ENCODE measurements at regions not wholly inside any gene's neighbourhood (a gene's known extent, or its start where the extent isn't known, plus 50 kb on each side); places are given as distances from the start of the nearest gene placed in this dataset.
"Not testable (repeated sequence)": the region's sequence is repeated elsewhere in the genome, so short reads cannot be mapped to it uniquely, and the experiment has no call there.

DNA sequence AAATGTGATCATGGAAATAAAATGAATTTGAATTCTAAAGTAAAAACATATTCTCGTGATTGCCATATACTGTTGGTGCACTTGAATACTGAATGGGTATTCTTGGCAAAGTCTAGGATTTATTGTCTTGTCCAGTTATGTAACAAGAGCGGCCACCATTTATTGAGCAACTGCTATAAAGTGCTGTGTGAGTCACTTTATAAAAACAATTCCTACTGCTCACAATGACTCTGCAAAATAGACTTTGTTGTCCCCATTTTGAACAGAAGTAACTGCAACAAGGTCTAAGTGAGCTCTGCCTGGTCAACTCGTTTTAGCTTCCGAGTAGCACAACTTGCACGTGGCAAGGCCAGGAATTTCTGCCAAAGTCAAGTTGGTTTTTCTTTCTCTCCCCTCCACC is 995.6 kb upstream of the FANCL start:
- H3K9me3 Mint-ChIP-seq = peaks cover 17% of the 10 kb centered on the region
- DNase-seq (ENCODE audit: low spot score in 2 of 2) = no peak
- no peaks in the 10 kb centered on the region for H3K27me3 Mint-ChIP-seq

DNA sequence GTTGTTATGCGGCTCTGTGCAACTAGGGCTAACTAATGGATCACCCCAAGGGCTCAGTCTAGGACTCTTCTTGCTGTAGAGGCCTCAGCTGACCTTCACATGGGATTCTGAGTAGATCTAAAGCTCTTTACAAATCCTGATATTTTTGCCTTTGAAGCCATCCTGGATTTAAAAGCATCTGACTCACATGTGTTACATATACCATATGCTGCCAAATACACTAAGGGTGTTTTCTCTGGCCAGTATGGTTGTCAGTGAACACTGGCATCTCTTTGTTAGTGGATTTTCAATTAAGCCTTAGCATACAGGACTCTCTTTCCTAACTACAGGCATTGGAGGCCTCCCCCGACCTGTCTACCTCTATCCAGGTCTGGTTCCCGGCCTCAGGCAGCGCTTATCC is 992.8 kb upstream of the FANCL start:
- Mint-ChIP-seq H3K4me3 (no peak overlapping the region), H3K27me3 (no peaks in the 10 kb centered on the region), H3K9me3 (peaks cover 11% of the 10 kb centered on the region), H3K36me3 (ENCODE audit: insufficient read depth) (no peaks in the 10 kb centered on the region), H3K4me1 (no peaks in the 10 kb centered on the region), H3K27ac (ENCODE audit: low read depth) (no peak overlapping the region)
- ATAC-seq (replicated peaks; ENCODE audit: extremely low read depth, poor library complexity, severe bottlenecking) (no peak), DNase-seq (ENCODE audit: low spot score in 2 of 2) (no peak)

More for the DNA sequence above, 995.6 kb upstream of the FANCL start:
- no peak for ATAC-seq (replicated peaks; ENCODE audit: extremely low read depth, poor library complexity, severe bottlenecking)
- Mint-ChIP-seq H3K27ac (ENCODE audit: low read depth) (no peak overlapping the region), H3K4me3 (no peak overlapping the region), H3K4me1 (no peaks in the 10 kb centered on the region), H3K36me3 (ENCODE audit: insufficient read depth) (peaks cover 2% of the 10 kb centered on the region)

DNA sequence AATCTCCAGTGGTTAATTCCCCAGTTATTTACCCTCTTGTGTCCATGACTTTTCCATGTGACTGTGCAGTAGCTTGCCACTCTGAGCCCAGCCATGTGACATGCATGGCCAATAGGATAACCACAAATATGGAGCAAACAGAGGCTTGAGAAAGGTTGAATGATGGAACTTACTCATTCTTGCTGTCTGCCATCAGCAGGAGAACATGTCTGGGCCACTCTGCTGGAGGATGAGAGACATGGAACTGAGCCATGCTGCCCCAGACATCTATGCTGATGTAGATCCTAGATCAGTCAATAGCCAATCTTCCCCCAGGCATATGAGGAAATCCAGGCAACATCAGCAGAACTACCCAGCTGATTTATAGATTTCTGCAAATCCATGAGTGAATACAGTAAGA is 992.3 kb upstream of the FANCL start:
- Mint-ChIP-seq H3K36me3 (ENCODE audit: insufficient read depth) (no peaks in the 10 kb centered on the region), H3K4me3 (no peak overlapping the region), H3K9me3 (peaks cover 11% of the 10 kb centered on the region), H3K27me3 (no peaks in the 10 kb centered on the region), H3K27ac (ENCODE audit: low read depth) (no peak overlapping the region), H3K4me1 (no peaks in the 10 kb centered on the region)
- ATAC-seq (replicated peaks; ENCODE audit: extremely low read depth, poor library complexity, severe bottlenecking) (no peak), DNase-seq (ENCODE audit: low spot score in 2 of 2) (no peak)

DNA sequence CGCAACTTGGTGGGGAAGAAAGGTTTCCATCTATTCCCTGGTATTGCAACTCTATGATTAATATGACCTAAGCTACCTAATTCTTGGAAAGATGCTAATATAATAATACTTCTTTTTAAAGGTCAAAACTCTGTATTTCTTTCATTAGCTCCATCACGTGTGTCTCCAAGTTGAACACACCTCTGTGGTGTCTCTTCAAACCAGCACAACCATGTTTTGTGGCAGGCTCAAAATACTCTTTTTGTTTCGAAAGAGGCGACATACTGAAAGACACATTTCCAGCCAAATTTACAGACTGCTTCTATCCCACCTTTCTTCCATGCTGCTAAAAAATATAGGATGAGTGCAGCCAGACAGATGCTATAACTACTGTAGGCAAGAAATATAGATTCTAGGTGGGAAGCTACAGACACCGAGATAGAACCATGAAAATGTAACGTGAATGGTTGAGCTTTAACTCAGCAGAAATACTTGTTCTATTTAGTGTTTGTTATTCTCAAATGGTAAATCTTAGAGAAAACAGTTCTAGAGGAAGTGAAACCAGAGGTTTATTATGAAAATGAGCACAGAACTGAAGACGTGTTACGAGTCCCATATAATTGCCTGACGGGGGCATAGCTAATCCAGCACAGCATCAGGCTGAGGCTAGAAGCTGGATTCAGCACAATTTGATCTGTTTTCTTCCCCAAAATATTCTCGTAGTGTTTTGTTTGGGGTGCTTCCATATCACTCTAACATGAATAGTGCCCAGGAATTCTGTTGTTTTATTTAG is 991.5 kb upstream of the FANCL start:
- Mint-ChIP-seq H3K4me1 (no peaks in the 10 kb centered on the region), H3K9me3 (peaks cover 11% of the 10 kb centered on the region), H3K27me3 (no peaks in the 10 kb centered on the region), H3K27ac (ENCODE audit: low read depth) (no peak overlapping the region), H3K36me3 (ENCODE audit: insufficient read depth) (no peaks in the 10 kb centered on the region), H3K4me3 (no peak overlapping the region)
- DNase-seq (ENCODE audit: low spot score in 2 of 2) (no peak), ATAC-seq (replicated peaks; ENCODE audit: extremely low read depth, poor library complexity, severe bottlenecking) (no peak)

DNA sequence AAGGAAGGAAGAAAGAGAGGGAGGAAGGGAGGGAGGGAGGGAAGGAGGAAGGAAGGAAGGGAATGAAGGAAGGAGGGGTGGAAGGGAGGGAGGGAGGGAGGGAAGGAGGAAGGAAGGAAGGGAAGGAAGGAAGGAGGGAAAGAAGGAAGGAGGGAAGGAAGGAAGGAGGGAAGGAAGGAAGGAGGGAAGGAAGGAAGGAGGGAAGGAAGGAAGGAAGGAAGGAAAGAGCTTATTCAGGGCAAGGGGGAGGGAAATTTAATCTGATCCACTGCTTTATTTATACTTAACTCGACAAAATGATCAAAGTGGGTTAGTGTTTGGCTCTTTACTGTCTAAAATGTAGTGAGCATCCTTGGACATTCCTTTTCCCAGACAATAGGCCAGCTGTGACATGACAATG is 985.2 kb upstream of the FANCL start:
- H3K27me3 Mint-ChIP-seq; H3K36me3 Mint-ChIP-seq (ENCODE audit: insufficient read depth); ATAC-seq (replicated peaks; ENCODE audit: extremely low read depth, poor library complexity, severe bottlenecking); H3K4me3 Mint-ChIP-seq; H3K27ac Mint-ChIP-seq (ENCODE audit: low read depth); H3K9me3 Mint-ChIP-seq; DNase-seq (ENCODE audit: low spot score in 2 of 2); H3K4me1 Mint-ChIP-seq: not testable (repeated sequence)

DNA sequence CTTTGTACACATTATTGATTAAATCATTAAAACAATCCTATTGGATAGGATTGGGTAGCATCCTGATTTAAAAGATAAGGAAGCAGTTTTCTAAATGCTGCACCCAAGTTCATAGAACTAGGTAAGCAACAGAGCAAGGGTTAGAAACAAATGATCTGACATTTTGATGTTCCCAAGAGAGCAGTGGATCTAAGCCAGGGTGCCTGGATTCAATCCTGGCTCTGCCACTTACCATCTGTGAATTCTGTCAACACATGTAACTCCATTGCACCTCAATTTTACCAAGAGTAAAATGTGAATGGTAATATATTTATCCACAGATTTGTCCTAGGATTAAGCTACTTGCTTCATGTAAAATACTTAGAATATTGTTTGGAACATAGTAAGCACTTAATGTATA is 982.6 kb upstream of the FANCL start:
- Mint-ChIP-seq H3K4me1 (no peaks in the 10 kb centered on the region), H3K9me3 (peaks cover 6% of the 10 kb centered on the region), H3K27me3 (no peaks in the 10 kb centered on the region), H3K36me3 (ENCODE audit: insufficient read depth) (no peaks in the 10 kb centered on the region), H3K27ac (ENCODE audit: low read depth) (no peak overlapping the region), H3K4me3 (no peak overlapping the region)
- DNase-seq (ENCODE audit: low spot score in 2 of 2) = no peak
- ATAC-seq (replicated peaks; ENCODE audit: extremely low read depth, poor library complexity, severe bottlenecking) = no peak

DNA sequence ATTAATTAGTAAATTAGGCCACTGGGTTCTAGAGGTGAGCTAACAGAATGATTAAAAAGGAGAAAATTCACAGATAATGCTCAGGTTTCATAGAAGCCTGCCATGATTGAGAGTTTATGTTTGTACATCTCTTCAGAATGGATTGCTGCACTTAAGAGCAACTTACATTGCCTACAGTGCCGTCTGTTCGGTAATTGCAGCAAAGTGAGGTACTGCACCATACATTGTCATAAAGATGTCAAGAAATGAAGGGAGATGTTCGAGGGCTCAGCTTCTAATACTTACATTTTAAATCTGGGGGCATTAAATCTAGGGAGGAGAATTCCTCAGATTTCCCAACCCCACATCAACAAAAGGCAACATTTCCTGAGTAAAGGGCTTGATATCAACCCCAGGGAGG is 976.2 kb upstream of the FANCL start:
- Mint-ChIP-seq H3K9me3 (peaks cover 6% of the 10 kb centered on the region), H3K36me3 (ENCODE audit: insufficient read depth) (no peaks in the 10 kb centered on the region), H3K27ac (ENCODE audit: low read depth) (no peak overlapping the region), H3K4me3 (no peak overlapping the region), H3K27me3 (no peaks in the 10 kb centered on the region), H3K4me1 (no peaks in the 10 kb centered on the region)
- no peak for DNase-seq (ENCODE audit: low spot score in 2 of 2)
- ATAC-seq (replicated peaks; ENCODE audit: extremely low read depth, poor library complexity, severe bottlenecking) = no peak

DNA sequence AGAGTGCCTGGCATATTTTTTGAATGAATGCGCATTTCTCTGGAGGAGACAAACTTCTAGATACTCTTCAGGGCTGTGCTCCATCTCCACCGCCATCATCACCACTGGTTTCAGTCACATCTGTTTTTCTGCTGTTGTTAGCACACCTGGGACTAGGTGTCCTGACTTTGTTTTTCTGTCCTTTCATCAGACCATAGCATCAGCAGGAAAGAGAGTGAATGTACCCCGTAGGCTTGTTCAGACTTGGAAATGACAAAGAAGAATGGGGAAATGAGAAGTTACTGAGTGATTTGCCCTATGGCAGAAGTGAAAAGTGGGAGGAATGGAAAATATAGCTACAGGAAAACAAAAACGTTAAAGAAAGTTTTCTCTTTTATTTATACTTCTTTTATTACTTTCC is 965.2 kb upstream of the FANCL start:
- Mint-ChIP-seq H3K36me3 (ENCODE audit: insufficient read depth) (no peaks in the 10 kb centered on the region), H3K27ac (ENCODE audit: low read depth) (no peak overlapping the region), H3K9me3 (peaks cover 6% of the 10 kb centered on the region), H3K4me3 (no peak overlapping the region), H3K27me3 (no peaks in the 10 kb centered on the region), H3K4me1 (no peaks in the 10 kb centered on the region)
- DNase-seq (ENCODE audit: low spot score in 2 of 2) (no peak), ATAC-seq (replicated peaks; ENCODE audit: extremely low read depth, poor library complexity, severe bottlenecking) (no peak)

DNA sequence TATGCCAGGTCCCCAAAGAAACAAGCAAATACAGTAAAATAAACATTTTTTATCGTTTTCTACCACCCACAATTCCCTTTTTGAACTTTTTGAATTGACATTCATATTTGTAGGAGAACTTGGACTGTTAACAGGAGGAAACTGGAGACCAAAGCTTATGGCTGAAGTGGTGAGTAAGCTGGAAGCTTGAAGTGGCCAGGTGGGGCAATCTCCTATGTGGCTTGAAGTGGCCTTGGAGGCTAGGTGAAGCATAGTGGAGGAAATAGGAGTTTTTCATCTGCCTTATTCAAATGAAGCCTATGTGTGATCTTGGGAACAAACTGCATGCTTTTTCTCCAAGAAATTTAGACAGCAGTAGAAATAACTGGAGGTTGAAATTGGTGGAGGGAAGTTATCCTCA is 962.9 kb upstream of the FANCL start:
- no peak for DNase-seq (ENCODE audit: low spot score in 2 of 2)
- no peak for ATAC-seq (replicated peaks; ENCODE audit: extremely low read depth, poor library complexity, severe bottlenecking)
- Mint-ChIP-seq H3K9me3 (peaks cover 6% of the 10 kb centered on the region), H3K27me3 (no peaks in the 10 kb centered on the region), H3K4me1 (no peaks in the 10 kb centered on the region), H3K36me3 (ENCODE audit: insufficient read depth) (no peaks in the 10 kb centered on the region), H3K4me3 (no peak overlapping the region), H3K27ac (ENCODE audit: low read depth) (no peak overlapping the region)

DNA sequence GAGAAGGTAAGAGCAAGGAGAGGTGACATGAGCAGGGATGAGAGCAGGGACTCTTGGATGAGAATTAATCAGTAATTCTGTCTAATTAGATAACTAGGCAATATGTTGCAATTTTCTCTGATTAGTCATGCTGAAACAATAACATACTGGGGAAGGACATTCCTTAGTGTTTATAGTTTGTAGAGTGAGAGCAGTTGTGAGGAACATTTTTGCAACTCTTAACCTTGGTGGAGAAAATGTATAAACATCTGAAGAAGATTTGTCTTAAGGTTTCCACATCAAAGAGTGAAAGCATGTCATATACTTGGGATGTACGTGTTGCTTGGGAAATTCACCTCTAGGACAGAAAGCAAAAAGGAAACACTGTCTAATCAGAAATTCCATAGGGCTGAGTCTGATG is 955.4 kb upstream of the FANCL start:
- Mint-ChIP-seq H3K27me3 (no peaks in the 10 kb centered on the region), H3K4me1 (no peaks in the 10 kb centered on the region), H3K27ac (ENCODE audit: low read depth) (no peak overlapping the region), H3K9me3 (peaks cover 11% of the 10 kb centered on the region), H3K36me3 (ENCODE audit: insufficient read depth) (no peaks in the 10 kb centered on the region), H3K4me3 (no peak overlapping the region)
- ATAC-seq (replicated peaks; ENCODE audit: extremely low read depth, poor library complexity, severe bottlenecking) = no peak
- no peak for DNase-seq (ENCODE audit: low spot score in 2 of 2)

DNA sequence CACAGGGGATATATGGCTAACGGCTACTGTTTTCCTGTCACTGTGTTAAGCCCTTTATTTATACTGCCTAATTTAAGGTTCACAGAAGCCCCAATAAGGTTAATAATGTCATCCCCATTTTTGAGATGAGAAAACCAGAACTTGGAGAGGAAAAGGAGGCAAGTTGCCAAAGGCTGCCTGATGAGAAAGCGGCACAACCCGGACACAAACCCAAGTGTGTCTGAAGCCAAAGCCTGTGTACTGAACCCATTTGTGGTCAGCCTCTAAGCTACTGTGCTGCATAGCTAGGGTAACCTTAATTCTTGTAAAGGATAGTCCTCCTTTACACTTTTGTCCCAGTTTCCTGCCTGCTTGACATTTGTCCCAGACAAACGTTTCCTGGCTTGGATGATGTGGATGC is 954.7 kb upstream of the FANCL start:
- no peak for ATAC-seq (replicated peaks; ENCODE audit: extremely low read depth, poor library complexity, severe bottlenecking)
- Mint-ChIP-seq H3K27ac (ENCODE audit: low read depth) (no peak overlapping the region), H3K27me3 (no peaks in the 10 kb centered on the region), H3K9me3 (peaks cover 11% of the 10 kb centered on the region), H3K4me1 (no peaks in the 10 kb centered on the region), H3K36me3 (ENCODE audit: insufficient read depth) (no peaks in the 10 kb centered on the region), H3K4me3 (no peak overlapping the region)
- no peak for DNase-seq (ENCODE audit: low spot score in 2 of 2)

DNA sequence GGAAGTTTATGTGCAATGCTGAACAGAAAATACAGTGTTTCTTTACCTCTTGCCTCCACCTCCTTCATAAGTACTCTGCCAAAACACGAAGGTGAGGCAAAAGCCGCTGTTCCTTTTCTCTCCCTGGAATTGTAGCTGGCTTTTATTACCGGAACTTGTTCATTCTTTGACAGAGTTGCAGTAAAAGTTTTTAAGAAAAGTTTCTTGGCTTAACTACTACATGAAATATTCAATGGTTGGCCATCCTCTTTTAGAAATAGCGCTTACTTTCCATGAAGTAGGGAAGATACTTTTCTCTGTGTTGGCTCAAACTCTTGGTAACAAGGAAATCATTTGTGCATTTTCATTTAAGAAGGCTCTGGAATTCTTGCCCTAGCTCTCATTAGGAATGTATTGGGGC is 950.7 kb upstream of the FANCL start:
- DNase-seq (ENCODE audit: low spot score in 2 of 2) (no peak), ATAC-seq (replicated peaks; ENCODE audit: extremely low read depth, poor library complexity, severe bottlenecking) (no peak)
- no peaks in the 10 kb centered on the region for H3K36me3 Mint-ChIP-seq (ENCODE audit: insufficient read depth)
- H3K4me3 Mint-ChIP-seq = no peak overlapping the region
- H3K4me1 Mint-ChIP-seq = no peaks in the 10 kb centered on the region
- H3K27ac Mint-ChIP-seq (ENCODE audit: low read depth) = no peak overlapping the region
- peaks cover 10% of the 10 kb centered on the region for H3K9me3 Mint-ChIP-seq
- no peaks in the 10 kb centered on the region for H3K27me3 Mint-ChIP-seq

DNA sequence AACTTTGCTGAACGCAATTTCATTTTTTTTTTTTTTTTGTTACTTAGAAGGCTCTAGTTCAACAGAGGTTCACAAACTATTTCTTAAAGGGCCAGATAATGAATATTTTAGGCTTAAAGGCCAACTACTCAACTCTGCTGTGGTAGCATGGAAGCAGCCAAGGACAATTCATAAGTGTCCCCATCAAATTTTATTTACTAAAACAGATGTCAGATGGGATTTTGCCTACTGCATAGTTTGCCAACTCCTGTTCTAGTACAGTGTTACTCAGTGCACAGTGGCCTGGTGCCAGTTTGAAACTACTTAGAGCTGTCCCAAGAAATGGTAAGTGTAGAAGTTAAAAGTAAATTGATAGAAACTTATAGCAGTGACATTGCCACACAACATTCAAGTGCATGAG is 949.4 kb upstream of the FANCL start:
- no peak overlapping the region for H3K27ac Mint-ChIP-seq (ENCODE audit: low read depth)
- no peak for DNase-seq (ENCODE audit: low spot score in 2 of 2)

More for the DNA sequence above, 949.4 kb upstream of the FANCL start:
- Mint-ChIP-seq H3K4me1 (no peaks in the 10 kb centered on the region), H3K36me3 (ENCODE audit: insufficient read depth) (no peaks in the 10 kb centered on the region), H3K4me3 (no peak overlapping the region), H3K9me3 (peaks cover 10% of the 10 kb centered on the region), H3K27me3 (no peaks in the 10 kb centered on the region)
- no peak for ATAC-seq (replicated peaks; ENCODE audit: extremely low read depth, poor library complexity, severe bottlenecking)
